Adrenal gland (tissue), 9 donors: ENCODE measurements at regions not wholly inside any gene's neighbourhood (a gene's known extent, or its start where the extent isn't known, plus 50 kb on each side); places are given as distances from the start of the nearest gene placed in this dataset.

ENCODE experiments used
- DNase-seq, 7 donors: peaks; one replicate each; pipeline ENCODE4 v3.0.0-alpha.2; 2019 to 2020
- H3K27ac ChIP-seq, 5 donors: fragments of 200-600 bp; sonication (generic) in 4 of 5; 1 replicate in 3 of 5; 2 replicates in 2 of 5; pipeline versions ENCODE4 v1.5.1 to v1.8.0; 2016 to 2020; ENCODE audit warnings: mild to moderate bottlenecking in 1 of 5
- H3K27me3 ChIP-seq: fragments of 200-600 bp; 2 replicates; pipeline ENCODE4 v1.8.0; 2021
- H3K36me3 ChIP-seq, 2 donors: fragments of 200-600 bp; replicated peaks in 1 of 2; 1 replicate in 1 of 2; 2 replicates in 1 of 2; pipeline versions ENCODE4 v1.5.1 to v1.8.0; 2018 to 2022
- H3K4me1 ChIP-seq, 2 donors: fragments of 200-600 bp; replicated peaks in 1 of 2; 1 replicate in 1 of 2; 2 replicates in 1 of 2; pipeline versions ENCODE4 v1.5.1 to v1.8.0; 2018 to 2021
- H3K4me3 ChIP-seq, 4 donors: fragments of 200-600 bp; sonication (generic) in 3 of 4; one replicate each; pipeline ENCODE4 v1.5.1; 2016 to 2018
- H3K9me3 ChIP-seq, 3 donors: fragments of 200-600 bp; sonication (generic) in 1 of 3; replicated peaks in 1 of 3; 1 replicate in 2 of 3; 2 replicates in 1 of 3; pipeline versions ENCODE4 v1.5.1 to v1.8.0; 2016 to 2021
- POLR2A ChIP-seq, 2 donors: fragments of 450-650 bp; IDR thresholded peaks; one replicate each; pipeline ENCODE4 v1.6.1; 2017; ENCODE audit warnings: antibody characterized with exemption in 2 of 2, mild to moderate bottlenecking in 2 of 2, moderate library complexity in 1 of 2
- WGBS, 4 donors: extraction: QIAGEN DNeasy Blood & Tissue Kit in 2 of 4; methylation state at CpG; one replicate each; pipeline versions ENCODE4 v1.1.5 to v1.1.7; 2013 to 2017; 5-methylcytosine and 5-hydroxymethylcytosine counted together
- intact Hi-C, 2 donors: fragments of 100-400 bp; cut with DNase I; formaldehyde crosslinking; loops; one replicate each; pipeline versions ENCODE4 v1.14.1 to v1.15.0; 2022 to 2023
- TF ChIP-seq, protein P1 (sequence below), 6 experiments: fragments of 450-650 bp in 4 of 6; fragments of 200-600 bp in 2 of 6; sonication (generic) in 1 of 6; IDR thresholded peaks; 1 replicate in 5 of 6; 2 replicates in 1 of 6; pipeline versions ENCODE4 v1.5.1 to v1.8.0; 2016 to 2021; ENCODE audit warnings: antibody characterized with exemption in 6 of 6, mild to moderate bottlenecking in 2 of 6, moderate library complexity in 1 of 6
- donor health status: healthy with polysubstance abuse.
- donor health status: Bipolar disorder and iron deficiency.
- donor health status: DM: yes; HTN: yes; CAD: no.
- donor health status: DM: no; HTN: no; CAD: no.
- donor health status: DM: no; HTN: no; CAD: no.

DNA sequence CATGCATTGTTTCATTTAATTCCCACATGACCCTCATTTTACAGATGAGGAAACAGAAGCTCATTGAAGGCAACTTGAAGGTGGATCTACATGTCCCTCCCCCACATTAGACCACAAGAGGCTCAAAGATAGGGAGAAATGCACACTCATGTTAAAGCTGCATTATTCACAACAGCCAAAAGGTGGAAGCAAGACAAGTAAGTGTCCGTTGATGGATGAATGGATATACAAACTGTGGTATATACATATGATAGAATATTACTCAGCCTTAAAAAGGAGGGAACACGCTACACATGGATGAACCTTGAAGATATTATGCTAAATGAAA lies 149.7 kb upstream of the JUN start:
- Histone ChIP-seq H3K9me3 (no peaks in the 10 kb centered on the region), H3K4me1 (peaks cover 0 to 4% of the 10 kb centered on the region in 2 donors), H3K27me3 (no peaks in the 10 kb centered on the region), H3K4me3 (no peak overlapping the region), H3K36me3 (no peaks in the 10 kb centered on the region), H3K27ac (no peak overlapping the region)
- no peak for DNase-seq
- intact Hi-C loops: no loop called here
- WGBS, 4 donors: 94 to 98% (median 98%) methylated on average over 2 of the region's 2 CpGs
- TF ChIP-seq, protein P1, sequence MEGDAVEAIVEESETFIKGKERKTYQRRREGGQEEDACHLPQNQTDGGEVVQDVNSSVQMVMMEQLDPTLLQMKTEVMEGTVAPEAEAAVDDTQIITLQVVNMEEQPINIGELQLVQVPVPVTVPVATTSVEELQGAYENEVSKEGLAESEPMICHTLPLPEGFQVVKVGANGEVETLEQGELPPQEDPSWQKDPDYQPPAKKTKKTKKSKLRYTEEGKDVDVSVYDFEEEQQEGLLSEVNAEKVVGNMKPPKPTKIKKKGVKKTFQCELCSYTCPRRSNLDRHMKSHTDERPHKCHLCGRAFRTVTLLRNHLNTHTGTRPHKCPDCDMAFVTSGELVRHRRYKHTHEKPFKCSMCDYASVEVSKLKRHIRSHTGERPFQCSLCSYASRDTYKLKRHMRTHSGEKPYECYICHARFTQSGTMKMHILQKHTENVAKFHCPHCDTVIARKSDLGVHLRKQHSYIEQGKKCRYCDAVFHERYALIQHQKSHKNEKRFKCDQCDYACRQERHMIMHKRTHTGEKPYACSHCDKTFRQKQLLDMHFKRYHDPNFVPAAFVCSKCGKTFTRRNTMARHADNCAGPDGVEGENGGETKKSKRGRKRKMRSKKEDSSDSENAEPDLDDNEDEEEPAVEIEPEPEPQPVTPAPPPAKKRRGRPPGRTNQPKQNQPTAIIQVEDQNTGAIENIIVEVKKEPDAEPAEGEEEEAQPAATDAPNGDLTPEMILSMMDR (IDR thresholded peaks at IDR 0.05): no peak
- TF ChIP-seq POLR2A (IDR thresholded peaks at IDR 0.05): no peak

DNA sequence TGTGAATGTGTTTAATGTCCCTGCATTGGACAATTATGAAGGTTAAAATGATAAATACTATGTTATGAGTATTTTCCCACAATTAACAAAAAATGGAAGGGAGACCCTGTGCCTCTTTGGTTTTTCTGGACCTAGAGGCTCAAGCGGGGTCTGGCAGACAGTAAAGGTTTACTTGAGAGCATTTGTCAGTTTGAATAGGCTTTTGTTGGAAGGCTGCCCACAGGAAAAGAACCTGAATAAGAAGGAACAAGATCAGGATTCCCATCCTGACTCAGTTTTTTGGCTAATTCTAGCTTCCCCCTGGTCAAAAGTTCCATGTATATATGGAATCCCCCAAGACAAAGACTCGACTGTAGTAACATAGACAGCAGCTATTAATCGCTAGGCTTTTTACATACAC lies 150.9 kb upstream of the JUN start:
- WGBS, 4 donors: 76 to 87% (median 86%) methylated on average over 3 of the region's 3 CpGs
- H3K36me3 ChIP-seq: no peaks in the 10 kb centered on the region
- intact Hi-C loops: no loop called here
- no peaks in the 10 kb centered on the region for H3K27me3 ChIP-seq
- no peak for DNase-seq
- H3K27ac ChIP-seq: no peak overlapping the region
- no peak overlapping the region for H3K4me3 ChIP-seq
- H3K9me3 ChIP-seq: no peaks in the 10 kb centered on the region
- H3K4me1 ChIP-seq: peaks cover 0 to 4% of the 10 kb centered on the region in 2 donors
- TF ChIP-seq, protein P1 (IDR thresholded peaks at IDR 0.05): no peak
- no peak for TF ChIP-seq POLR2A (IDR thresholded peaks at IDR 0.05)

DNA sequence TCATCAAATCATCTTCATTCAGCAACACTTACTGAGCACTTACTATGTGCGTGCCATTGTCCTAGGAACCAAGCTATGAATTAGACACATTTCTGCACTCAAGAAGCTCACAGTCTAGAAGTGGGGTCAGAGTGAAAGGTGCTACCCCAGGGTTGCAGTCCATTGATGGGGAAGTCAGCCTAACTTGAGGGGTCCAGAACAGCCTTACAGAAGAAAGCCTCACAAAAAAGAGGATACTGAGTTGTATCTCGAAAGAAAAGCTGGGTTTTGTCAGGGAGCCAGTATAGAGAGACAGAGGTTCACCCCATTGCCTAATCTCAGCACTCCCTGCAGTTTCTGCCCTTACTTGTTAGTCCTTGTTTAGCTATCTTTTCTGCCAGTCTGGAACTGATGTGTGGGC lies 153.1 kb upstream of the JUN start:
- Histone ChIP-seq H3K27ac (no peak overlapping the region), H3K27me3 (no peaks in the 10 kb centered on the region), H3K36me3 (no peaks in the 10 kb centered on the region), H3K9me3 (no peaks in the 10 kb centered on the region), H3K4me1 (peaks cover 0 to 4% of the 10 kb centered on the region in 2 donors), H3K4me3 (no peak overlapping the region)
- no peak for DNase-seq
- intact Hi-C loops: no loop called here
- WGBS, 4 donors: 89 to 92% (median 91%) methylated on average over 2 of the region's 2 CpGs
- TF ChIP-seq POLR2A (IDR thresholded peaks at IDR 0.05): no peak
- TF ChIP-seq, protein P1 (IDR thresholded peaks at IDR 0.05): no peak

DNA sequence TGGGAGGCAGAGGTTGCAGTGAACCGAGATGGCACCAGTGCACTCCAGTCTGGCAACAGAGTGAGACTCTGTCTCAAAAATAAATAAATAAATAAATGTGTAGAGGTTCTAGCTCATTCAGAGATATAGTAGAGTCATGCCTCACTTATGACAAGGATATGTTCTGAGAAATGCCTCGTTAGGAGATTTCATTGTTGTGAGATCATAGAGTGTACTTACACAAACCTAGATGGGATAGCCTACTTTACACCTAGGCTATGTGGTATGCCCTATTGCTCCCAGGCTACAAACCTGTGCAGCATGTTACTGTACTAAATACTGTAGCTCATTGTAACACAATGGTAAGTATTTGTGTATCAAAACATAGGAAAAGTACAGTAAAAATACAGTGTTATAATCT lies 155.3 kb upstream of the JUN start:
- H3K27me3 ChIP-seq: no peaks in the 10 kb centered on the region
- 47 to 87% (median 58%) methylated on average over 2 of the region's 2 CpGs for WGBS, 4 donors
- intact Hi-C loops: no loop called here

More for the DNA sequence above, 155.3 kb upstream of the JUN start:
- Histone ChIP-seq H3K27ac (no peak overlapping the region), H3K36me3 (no peaks in the 10 kb centered on the region), H3K4me1 (no peaks in the 10 kb centered on the region), H3K4me3 (no peak overlapping the region), H3K9me3 (no peaks in the 10 kb centered on the region)
- DNase-seq: no peak
- TF ChIP-seq POLR2A (IDR thresholded peaks at IDR 0.05): no peak
- TF ChIP-seq, protein P1 (IDR thresholded peaks at IDR 0.05): no peak
